SH-SY5Y (cell line): ENCODE measurements at regions not wholly inside any gene's neighbourhood (a gene's known extent, or its start where the extent isn't known, plus 50 kb on each side); places are given as distances from the start of the nearest gene placed in this dataset.

Experiments used
- GATA2 ChIP-seq: IDR thresholded peaks from 2 replicates; pipeline ENCODE4 v1.6.1; 2011; ENCODE audit warnings: mild to moderate bottlenecking, low read depth, low read length
- GATA3 ChIP-seq: IDR thresholded peaks from 2 replicates; pipeline ENCODE4 v1.6.1; 2011; ENCODE audit warnings: low read depth, mild to moderate bottlenecking, low read length, moderate library complexity

- TF ChIP-seq GATA3, result no peak
- TF ChIP-seq GATA2, result no peak
Measured at GRCh38 chr2:129464036-129464435, 515.4 kb upstream of the RAB6C start.
